GM12874 (cell line): ENCODE measurements at regions not wholly inside any gene's neighbourhood (a gene's known extent, or its start where the extent isn't known, plus 50 kb on each side); places are given as distances from the start of the nearest gene placed in this dataset.

Source experiments
- CTCF ChIP-seq: IDR thresholded peaks from 2 replicates; pipeline ENCODE4 v1.5.1; 2011; ENCODE audit warnings: low read depth, mild to moderate bottlenecking, control low read depth, low read length, moderate library complexity; ENCODE audit not compliant: insufficient read depth

GRCh38 chr3:110577854-110578253, 493.8 kb upstream of the NECTIN3 start:
- no peak for TF ChIP-seq CTCF

DNA sequence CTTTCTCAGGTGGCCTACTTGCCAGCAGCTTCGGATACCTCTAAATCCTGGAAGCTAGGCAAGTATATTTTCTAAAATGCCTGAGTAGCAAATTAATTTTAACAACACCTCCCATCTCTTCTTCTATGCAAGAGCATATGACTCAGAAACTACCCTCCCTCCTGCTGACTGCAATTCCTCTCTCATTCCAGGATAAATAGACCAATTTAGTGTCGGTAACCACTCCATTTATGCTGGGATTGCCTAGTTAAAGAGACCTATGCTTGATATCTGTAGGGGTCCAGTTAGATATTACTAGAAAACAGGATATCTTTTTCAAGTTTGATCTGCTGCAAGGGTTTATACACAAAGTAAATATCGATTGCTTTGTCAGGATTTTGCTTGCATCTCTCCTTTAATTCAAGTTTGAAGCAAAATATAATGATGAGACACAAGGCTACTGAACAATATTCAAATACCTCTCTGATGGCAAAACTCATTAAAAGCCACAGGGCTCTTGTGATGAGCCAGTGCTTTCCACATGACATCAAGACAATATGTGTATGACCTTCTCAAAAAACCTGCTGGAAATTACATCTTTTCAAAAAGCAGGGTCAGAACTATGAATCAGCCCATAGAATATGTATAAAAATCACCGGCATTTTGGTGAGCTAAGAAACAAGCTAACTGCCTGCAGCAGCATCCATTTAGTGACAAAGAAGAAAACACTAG, 491.6 kb upstream of the NECTIN3 start:
- TF ChIP-seq CTCF: no peak

DNA sequence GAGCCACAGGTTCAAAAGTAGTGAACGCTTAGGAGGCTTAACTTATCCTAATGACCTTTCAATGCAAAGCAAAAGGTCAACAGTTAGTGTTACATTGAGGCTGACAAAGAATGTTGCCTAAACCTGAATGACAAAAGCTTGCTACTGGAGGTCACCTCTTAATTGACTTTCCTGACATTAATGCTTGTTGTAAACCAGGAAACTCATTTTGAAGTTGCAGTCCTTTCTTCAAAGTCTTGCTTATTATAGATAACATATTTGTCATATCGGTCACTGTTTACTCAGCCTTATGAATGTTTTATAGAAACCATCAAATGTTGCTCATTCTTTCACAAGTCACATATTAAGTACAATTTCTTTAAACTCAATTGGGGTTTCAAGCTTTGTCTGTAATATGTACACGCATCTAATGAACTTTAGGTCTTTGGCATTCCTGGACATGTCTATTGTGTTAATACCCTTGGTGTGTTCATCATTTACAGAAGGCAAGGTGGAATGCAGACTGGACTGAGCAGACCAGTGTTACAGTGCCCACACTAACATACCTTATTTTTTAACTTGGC, 488.2 kb upstream of the NECTIN3 start:
- no peak for TF ChIP-seq CTCF

- no peak for TF ChIP-seq CTCF
These were observed 482.7 kb upstream of the NECTIN3 start for GRCh38 chr3:110588906-110589305.

DNA sequence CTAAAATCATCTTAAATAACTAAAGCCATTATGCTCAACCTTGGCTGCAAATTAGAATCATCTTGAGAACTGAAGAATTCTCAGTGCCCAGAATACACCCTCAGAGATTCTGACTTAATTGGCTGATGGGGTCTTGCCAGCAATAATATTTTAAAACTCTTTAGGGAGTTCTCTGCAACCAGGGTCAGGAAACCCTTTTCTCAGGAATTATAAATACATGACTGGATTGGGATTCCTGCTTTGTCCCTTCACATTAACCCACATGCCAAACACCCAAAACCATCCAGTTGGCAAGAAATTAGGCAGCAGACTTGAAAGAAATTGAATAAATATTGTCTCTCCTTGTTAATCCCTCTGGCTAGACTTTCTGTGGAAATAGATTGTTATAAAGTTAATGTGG, 482.3 kb upstream of the NECTIN3 start:
- TF ChIP-seq CTCF: no peak

DNA sequence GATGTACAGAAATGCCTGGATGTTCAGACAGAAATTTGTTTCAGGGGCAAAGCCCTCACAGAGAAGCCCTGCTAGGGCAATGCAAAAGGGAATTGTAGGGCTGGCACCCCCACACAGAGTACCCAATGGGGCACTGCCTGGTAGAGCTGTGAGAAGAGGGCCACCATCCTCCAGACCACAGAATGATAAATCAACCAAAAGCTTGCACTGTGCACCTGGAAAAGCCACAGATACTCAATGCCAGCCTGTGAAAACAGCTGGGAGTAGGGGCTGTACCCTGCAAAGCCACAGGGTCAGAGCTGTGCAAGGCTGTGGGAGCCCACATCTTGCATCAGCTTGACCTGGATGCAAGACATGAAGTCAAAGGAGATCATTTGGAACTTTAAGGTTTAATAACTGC, 477.9 kb upstream of the NECTIN3 start:
- TF ChIP-seq CTCF: no peak

DNA sequence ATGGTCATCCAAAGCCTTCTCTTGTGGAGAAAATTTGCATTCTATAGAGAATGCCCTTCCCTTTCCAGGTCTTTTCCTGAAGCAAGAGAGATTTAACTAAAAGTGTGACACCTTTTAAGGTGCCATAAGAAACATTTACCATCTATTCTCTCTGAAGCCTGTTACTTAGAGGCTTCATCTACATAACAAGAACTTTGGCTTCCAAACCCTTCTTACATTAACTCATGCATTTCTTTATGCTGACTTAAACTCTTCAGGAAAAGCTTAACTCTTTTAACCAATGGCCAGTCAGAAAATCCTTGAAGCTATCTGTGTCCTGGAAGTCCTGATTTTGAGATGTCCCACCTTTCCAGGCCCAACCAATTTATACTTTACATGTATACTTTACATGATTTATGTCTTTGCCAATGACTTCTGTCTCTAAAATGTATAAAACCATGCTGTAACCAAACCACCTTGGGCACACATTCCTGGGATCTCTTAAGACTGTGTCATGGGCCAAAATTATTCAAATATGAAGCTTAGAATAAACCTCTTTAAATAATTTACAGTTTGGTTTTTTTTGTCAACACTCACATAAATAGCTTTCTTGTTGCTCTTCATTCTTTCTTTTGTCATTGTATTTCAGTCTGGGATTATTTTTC, 472.6 kb upstream of the NECTIN3 start:
- no peak for TF ChIP-seq CTCF
